ENCODE measurements at regions not wholly inside any gene's neighbourhood (a gene's known extent, or its start where the extent isn't known, plus 50 kb on each side); places are given as distances from the start of the nearest gene placed in this dataset.
"Not testable (repeated sequence)": the region's sequence is repeated elsewhere in the genome, so short reads cannot be mapped to it uniquely, and the experiment has no call there.

DNA sequence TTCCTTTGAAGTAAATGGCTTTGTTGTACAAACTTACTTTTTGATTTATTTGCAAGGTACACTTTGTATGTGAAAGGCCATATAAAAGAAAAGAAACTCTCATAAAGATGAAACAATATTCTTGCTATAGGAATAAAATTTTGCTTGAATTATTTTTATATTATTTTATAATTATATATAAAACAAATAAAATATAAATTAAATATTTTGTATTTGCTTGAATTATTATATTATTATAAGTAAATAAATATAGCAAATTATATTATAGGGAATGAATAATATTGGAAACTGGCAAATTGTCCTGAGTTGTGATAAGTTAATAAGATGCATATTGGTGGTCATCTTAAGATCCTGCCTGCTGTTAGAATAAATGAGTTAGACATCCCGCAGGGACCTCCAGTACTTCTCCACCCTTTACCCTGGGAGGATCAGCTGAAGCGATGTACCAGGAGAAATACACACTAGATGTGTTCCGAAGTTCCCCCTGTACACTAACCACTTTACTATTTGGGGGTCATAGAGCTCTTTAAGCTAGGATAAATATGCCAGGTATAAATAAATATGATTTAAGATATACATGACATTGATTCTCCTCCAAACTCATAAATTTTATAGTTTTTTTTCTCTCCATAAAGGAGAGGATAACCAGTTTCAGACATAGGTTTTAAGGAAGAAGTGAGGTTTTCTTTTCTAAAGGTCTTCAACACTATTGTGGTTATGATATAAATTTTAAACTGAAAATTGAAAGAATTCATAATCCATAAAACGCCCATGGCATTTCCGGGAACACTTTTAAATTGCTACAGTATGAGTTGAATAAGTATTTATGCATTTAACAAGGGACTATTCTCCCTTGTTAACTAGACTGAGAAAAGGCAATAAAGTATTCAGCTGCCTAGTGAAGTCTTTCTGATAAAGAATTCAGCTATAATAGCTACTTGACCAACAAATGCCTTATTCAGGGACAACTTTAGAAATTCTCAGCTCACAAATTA lies 486.3 kb upstream of the MARCKS start:
- DNase-seq (no peak), ATAC-seq (ENCODE audit: low FRiP score in 2 of 2) (no peak)
- WGBS, 2 donors: 87 to 95% methylated on average over 5 of the region's 5 CpGs
- no peaks in the 10 kb centered on the region for H3K4me1 ChIP-seq
- TF ChIP-seq POLR2A (IDR thresholded peaks at IDR 0.05) (no peak), EP300 (IDR thresholded peaks at IDR 0.05) (no peak), POLR2AphosphoS5 (IDR thresholded peaks at IDR 0.05) (no peak)
- TF ChIP-seq, protein P1, sequence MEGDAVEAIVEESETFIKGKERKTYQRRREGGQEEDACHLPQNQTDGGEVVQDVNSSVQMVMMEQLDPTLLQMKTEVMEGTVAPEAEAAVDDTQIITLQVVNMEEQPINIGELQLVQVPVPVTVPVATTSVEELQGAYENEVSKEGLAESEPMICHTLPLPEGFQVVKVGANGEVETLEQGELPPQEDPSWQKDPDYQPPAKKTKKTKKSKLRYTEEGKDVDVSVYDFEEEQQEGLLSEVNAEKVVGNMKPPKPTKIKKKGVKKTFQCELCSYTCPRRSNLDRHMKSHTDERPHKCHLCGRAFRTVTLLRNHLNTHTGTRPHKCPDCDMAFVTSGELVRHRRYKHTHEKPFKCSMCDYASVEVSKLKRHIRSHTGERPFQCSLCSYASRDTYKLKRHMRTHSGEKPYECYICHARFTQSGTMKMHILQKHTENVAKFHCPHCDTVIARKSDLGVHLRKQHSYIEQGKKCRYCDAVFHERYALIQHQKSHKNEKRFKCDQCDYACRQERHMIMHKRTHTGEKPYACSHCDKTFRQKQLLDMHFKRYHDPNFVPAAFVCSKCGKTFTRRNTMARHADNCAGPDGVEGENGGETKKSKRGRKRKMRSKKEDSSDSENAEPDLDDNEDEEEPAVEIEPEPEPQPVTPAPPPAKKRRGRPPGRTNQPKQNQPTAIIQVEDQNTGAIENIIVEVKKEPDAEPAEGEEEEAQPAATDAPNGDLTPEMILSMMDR (IDR thresholded peaks at IDR 0.05): no peak
- H3K4me3 ChIP-seq: no peak overlapping the region
- no peaks in the 10 kb centered on the region for H3K36me3 ChIP-seq
- H3K9me3 ChIP-seq: no peaks in the 10 kb centered on the region
- no peak overlapping the region for H3K27ac ChIP-seq
- H3K27me3 ChIP-seq: no peaks in the 10 kb centered on the region

DNA sequence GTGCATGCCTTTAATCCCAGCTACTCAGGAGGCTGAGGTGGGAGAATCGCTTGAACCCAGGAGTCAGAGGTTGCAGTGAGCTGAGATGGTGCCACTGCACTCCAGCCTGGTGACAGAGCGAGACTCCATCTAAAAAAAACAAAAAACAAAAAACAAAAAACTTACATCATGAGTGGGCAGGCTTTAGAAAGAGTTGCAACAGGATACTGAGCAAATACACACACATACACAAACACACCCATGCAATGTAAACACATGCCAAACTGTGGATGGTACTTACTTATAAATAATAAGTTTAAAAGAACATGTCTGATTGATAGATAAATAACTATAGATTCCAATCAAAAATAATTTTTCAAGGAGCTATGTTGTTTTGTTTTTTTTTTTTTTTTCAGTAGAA lies 481.7 kb upstream of the MARCKS start:
- ATAC-seq (ENCODE audit: low FRiP score in 2 of 2): not testable (repeated sequence)
- 81 to 82% methylated on average over 2 of the region's 2 CpGs for WGBS, 2 donors

DNA sequence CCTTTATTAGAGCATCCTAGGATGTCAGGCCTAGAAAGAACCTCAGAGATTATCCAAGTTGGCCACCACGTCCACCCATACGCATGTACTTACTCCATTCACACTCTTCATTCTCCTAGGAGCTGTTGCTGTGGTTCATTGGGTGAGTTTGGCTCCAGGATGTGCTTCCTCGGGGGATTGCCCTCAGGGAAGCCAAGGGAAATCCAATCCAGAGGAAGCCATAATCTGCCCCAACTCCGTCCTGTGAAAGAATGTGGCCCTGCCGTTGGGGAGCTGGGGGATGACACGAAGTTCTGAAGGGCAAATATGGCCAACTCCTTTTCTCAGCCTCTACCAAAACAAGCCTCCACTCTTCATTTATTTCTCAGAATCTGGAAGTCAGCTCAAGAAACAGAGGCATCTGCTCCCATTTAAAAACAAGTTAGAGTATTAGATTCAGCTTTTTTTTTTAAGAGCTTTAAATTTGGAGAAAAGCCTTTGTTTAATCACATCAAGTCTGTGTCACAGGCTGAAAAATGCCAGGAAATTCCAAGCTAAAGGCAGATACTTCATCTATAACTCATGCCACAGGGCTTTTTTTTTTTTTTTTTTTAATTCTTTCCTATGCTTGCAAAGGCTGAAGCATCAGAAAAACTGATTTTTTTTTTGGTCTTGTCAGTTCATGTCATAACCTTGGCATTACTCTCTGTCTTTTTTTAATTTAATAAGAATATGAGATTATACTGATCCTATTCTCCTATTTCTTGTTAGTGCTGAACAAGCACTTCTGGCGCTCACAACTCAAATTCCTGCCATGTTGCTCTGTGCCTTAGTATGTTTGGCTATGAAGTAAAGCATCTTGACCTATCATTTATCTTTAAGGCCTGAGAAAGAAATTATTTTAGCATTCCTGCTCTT lies 480.9 kb upstream of the MARCKS start:
- no peak for TF ChIP-seq POLR2A (IDR thresholded peaks at IDR 0.05)
- no peak for TF ChIP-seq EP300 (IDR thresholded peaks at IDR 0.05)
- TF ChIP-seq, protein P1 (IDR thresholded peaks at IDR 0.05): no peak
- TF ChIP-seq POLR2AphosphoS5 (IDR thresholded peaks at IDR 0.05): no peak
- no peaks in the 10 kb centered on the region for H3K36me3 ChIP-seq
- peaks cover 0 to 2% (median 0%) of the 10 kb centered on the region in 4 donors for H3K4me1 ChIP-seq
- no peaks in the 10 kb centered on the region for H3K27me3 ChIP-seq
- WGBS, 2 donors: 78 to 83% methylated on average over 7 of the region's 7 CpGs
- H3K9me3 ChIP-seq: no peaks in the 10 kb centered on the region
- DNase-seq (no peak), ATAC-seq (ENCODE audit: low FRiP score in 2 of 2) (no peak)
- no peak overlapping the region for H3K27ac ChIP-seq
- H3K4me3 ChIP-seq: no peak overlapping the region

More for the DNA sequence above, 481.7 kb upstream of the MARCKS start:
- not testable (repeated sequence) for H3K9me3 ChIP-seq, H3K27me3 ChIP-seq, DNase-seq, H3K27ac ChIP-seq, H3K36me3 ChIP-seq, H3K4me1 ChIP-seq, H3K4me3 ChIP-seq

DNA sequence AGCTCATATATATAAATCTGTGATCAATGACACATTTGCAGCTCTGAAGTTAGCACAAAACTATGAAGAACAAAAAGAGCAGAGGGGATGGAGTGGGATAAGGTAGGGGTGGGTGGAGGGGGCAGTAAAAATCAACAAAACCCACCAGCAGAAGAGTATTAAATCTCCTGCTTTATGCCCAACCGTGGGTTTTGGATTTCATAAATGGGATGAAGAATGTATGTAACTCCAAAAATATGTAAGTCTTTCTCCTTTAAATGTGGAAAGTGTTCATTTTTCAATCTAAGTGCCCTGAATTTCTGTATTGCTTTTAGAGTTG lies 480.3 kb upstream of the MARCKS start:
- Histone ChIP-seq H3K9me3 (no peaks in the 10 kb centered on the region), H3K27me3 (no peaks in the 10 kb centered on the region), H3K4me1 (peaks cover 0 to 2% (median 2%) of the 10 kb centered on the region in 4 donors), H3K27ac (no peak overlapping the region), H3K4me3 (no peak overlapping the region), H3K36me3 (no peaks in the 10 kb centered on the region)
- TF ChIP-seq POLR2AphosphoS5 (IDR thresholded peaks at IDR 0.05): no peak
- no peak for TF ChIP-seq EP300 (IDR thresholded peaks at IDR 0.05)
- no peak for TF ChIP-seq POLR2A (IDR thresholded peaks at IDR 0.05)
- TF ChIP-seq, protein P1 (IDR thresholded peaks at IDR 0.05): no peak
- WGBS, 2 donors: 78 to 91% methylated on average over 1 of the region's 1 CpG
- ATAC-seq (ENCODE audit: low FRiP score in 2 of 2): no peak
- DNase-seq: no peak

DNA sequence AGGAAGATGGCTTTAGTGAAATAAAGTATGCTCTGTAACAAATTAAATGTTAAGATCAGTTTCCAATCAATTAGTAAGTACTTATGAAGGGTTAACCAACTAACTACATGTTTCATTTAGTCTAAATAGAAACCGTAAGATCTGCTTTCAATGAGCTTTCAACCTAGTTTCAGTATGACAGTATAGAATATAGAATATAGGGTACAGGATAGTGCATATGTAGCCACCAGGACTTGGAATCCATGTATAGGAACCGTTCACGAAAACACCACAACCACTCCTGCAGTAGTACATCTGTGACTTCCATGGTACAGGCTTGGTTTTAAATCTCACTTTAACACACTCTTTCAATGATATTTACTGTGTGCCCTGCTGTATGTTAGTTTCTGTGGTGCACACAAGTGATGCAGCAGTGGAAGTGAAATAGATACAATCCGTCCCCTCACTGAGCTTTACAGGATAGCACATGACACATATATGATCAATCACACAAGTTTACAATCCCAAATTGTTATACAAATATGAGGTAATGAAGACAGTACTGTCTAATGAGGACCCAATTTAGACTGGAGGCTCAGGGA lies 479.7 kb upstream of the MARCKS start:
- H3K9me3 ChIP-seq: no peaks in the 10 kb centered on the region
- DNase-seq: no peak
- H3K27me3 ChIP-seq: no peaks in the 10 kb centered on the region
- no peak overlapping the region for H3K27ac ChIP-seq
- no peaks in the 10 kb centered on the region for H3K36me3 ChIP-seq
- no peak for ATAC-seq (ENCODE audit: low FRiP score in 2 of 2)
- no peak overlapping the region for H3K4me3 ChIP-seq
- H3K4me1 ChIP-seq: peaks cover 0 to 8% (median 6%) of the 10 kb centered on the region in 4 donors
- TF ChIP-seq, protein P1 (IDR thresholded peaks at IDR 0.05): no peak
- TF ChIP-seq POLR2A (IDR thresholded peaks at IDR 0.05) (no peak), EP300 (IDR thresholded peaks at IDR 0.05) (no peak), POLR2AphosphoS5 (IDR thresholded peaks at IDR 0.05) (no peak)
- 88 to 92% methylated on average over 4 of the region's 4 CpGs for WGBS, 2 donors
